Body of pancreas (tissue), 4 donors: ENCODE measurements at regions not wholly inside any gene's neighbourhood (a gene's known extent, or its start where the extent isn't known, plus 50 kb on each side); places are given as distances from the start of the nearest gene placed in this dataset.

Experiments used
- POLR2A ChIP-seq, 3 donors: fragments of 450-650 bp; IDR thresholded peaks; one replicate each; pipeline ENCODE4 v1.6.1; 2016; ENCODE audit warnings: antibody characterized with exemption in 3 of 3, mild to moderate bottlenecking in 2 of 3
- TF ChIP-seq, protein P1 (sequence below), 7 experiments: fragments of 450-650 bp in 4 of 7; fragments of 200-600 bp in 3 of 7; sonication (generic) in 3 of 7; IDR thresholded peaks; one replicate each; pipeline ENCODE4 v1.5.1; 2016 to 2019; ENCODE audit warnings: antibody characterized with exemption in 7 of 7

DNA sequence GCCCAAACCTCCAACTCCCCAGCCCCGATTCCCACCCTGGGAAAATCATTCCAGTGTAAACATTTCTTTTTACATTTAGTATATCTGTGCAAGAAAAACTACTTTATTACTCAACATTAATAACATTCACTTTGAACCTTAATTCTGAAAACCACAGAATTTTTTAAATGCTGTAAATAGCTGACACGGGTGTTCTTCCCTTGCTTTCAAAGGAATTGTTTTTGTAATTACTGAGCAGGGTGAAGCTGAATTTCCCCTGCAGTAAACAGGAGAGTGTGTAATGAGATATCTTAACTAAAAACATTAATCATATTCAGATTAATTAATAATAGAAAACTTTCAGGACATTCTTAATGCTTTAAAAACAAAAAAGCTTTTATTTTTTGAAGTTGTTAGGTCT is 99.3 kb upstream of the CITED2 start:
- TF ChIP-seq, protein P1, sequence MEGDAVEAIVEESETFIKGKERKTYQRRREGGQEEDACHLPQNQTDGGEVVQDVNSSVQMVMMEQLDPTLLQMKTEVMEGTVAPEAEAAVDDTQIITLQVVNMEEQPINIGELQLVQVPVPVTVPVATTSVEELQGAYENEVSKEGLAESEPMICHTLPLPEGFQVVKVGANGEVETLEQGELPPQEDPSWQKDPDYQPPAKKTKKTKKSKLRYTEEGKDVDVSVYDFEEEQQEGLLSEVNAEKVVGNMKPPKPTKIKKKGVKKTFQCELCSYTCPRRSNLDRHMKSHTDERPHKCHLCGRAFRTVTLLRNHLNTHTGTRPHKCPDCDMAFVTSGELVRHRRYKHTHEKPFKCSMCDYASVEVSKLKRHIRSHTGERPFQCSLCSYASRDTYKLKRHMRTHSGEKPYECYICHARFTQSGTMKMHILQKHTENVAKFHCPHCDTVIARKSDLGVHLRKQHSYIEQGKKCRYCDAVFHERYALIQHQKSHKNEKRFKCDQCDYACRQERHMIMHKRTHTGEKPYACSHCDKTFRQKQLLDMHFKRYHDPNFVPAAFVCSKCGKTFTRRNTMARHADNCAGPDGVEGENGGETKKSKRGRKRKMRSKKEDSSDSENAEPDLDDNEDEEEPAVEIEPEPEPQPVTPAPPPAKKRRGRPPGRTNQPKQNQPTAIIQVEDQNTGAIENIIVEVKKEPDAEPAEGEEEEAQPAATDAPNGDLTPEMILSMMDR (IDR thresholded peaks at IDR 0.05) = no peak
- no peak for TF ChIP-seq POLR2A (IDR thresholded peaks at IDR 0.05)
